ENCODE measurements at regions not wholly inside any gene's neighbourhood (a gene's known extent, or its start where the extent isn't known, plus 50 kb on each side); places are given as distances from the start of the nearest gene placed in this dataset.

DNA sequence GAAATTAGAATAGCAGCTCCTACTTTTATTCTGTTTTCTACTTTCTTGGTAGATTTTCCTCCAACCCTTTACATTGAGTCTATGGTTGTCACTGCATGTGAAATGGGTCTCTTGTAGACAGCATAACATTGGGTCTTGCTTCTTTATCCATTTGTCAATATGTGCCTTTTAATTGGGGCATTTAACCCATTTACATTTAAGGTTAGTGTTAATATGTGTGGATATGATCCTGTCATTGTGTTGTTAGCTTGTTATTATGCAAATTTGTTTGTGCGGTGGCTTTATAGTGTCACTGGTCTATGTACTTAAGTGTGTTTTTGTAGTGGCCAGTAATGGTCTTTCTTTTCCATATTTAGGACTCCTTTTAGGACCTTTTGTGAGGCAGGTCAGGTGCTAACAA is 276.9 kb upstream of the SPHKAP start:
- no peak for TF ChIP-seq POLR2A (IDR thresholded peaks at IDR 0.05)
- no peak for TF ChIP-seq EP300 (IDR thresholded peaks at IDR 0.05)
- TF ChIP-seq, protein P1, sequence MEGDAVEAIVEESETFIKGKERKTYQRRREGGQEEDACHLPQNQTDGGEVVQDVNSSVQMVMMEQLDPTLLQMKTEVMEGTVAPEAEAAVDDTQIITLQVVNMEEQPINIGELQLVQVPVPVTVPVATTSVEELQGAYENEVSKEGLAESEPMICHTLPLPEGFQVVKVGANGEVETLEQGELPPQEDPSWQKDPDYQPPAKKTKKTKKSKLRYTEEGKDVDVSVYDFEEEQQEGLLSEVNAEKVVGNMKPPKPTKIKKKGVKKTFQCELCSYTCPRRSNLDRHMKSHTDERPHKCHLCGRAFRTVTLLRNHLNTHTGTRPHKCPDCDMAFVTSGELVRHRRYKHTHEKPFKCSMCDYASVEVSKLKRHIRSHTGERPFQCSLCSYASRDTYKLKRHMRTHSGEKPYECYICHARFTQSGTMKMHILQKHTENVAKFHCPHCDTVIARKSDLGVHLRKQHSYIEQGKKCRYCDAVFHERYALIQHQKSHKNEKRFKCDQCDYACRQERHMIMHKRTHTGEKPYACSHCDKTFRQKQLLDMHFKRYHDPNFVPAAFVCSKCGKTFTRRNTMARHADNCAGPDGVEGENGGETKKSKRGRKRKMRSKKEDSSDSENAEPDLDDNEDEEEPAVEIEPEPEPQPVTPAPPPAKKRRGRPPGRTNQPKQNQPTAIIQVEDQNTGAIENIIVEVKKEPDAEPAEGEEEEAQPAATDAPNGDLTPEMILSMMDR (IDR thresholded peaks at IDR 0.05), result no peak
- no peak for TF ChIP-seq POLR2AphosphoS5 (IDR thresholded peaks at IDR 0.05)
- DNase-seq, result no peak
- no peaks in the 10 kb centered on the region for H3K4me1 ChIP-seq
- no peaks in the 10 kb centered on the region for H3K36me3 ChIP-seq
- no peak overlapping the region for H3K4me3 ChIP-seq
- peaks cover 0 to 11% (median under 1%) of the 10 kb centered on the region in 4 donors for H3K9me3 ChIP-seq
- intact Hi-C loops (cut with DNase I), result no loop called here
- no peaks in the 10 kb centered on the region for H3K27me3 ChIP-seq
- H3K27ac ChIP-seq, result no peak overlapping the region
- WGBS, 2 donors, result 95 to 98% methylated on average over 1 of the region's 1 CpG

DNA sequence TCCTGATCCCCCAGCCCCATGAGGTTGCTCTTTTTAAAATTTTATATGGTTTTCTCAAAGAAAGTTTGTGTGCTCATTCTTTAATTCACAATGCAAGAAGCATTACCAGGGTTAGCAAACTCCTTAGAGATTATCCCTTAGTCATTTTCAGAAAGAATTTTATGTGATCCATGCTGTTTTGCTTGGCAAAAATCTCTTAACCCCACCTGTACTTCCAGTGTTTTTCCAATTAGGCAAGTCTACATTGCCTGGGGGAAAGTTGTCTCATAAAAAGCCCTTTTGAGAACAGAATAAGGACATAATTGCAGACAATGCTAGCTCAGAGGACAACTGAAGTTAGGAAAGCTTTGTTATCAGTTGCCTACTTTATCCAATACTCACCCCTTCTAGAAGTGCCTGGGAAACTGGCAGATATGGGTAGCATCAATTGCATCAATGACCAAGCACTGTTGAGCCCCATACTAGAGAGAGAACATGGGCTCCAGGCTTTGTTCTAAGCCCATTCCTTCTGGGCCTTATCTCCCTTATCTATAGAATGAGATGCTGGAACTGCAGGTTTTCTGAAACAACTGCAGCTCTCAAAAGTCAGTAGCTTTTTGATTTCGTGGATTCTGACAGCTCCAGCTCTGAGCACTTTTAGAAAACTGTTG is 265.9 kb upstream of the SPHKAP start:
- intact Hi-C loops (cut with DNase I), result no loop called here

DNA sequence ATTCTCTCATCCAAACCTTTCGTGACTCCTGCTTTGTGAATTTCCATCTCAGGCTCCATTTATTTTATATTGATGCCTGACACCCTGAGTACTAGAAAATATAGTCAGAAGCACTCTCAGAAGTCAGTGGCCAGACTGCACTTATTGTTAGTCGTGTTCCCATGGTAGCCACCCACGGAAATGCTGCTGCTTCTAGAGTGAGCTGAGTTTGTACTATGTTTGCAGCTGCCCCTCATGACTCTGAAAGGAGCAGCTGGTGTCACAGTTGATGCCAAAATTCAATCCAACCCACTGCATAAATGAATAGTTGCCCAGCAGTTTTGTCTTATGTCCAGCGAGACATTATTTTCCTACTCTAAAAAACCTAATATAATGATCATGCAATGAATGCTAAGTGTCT is 265.2 kb upstream of the SPHKAP start:
- no peak for DNase-seq
- intact Hi-C loops (cut with DNase I), result no loop called here
- Histone ChIP-seq H3K36me3 (no peaks in the 10 kb centered on the region), H3K27ac (no peak overlapping the region), H3K27me3 (no peaks in the 10 kb centered on the region), H3K4me3 (no peak overlapping the region), H3K4me1 (no peaks in the 10 kb centered on the region), H3K9me3 (no peaks in the 10 kb centered on the region)
- TF ChIP-seq EP300 (IDR thresholded peaks at IDR 0.05) (no peak), POLR2A (IDR thresholded peaks at IDR 0.05) (no peak), POLR2AphosphoS5 (IDR thresholded peaks at IDR 0.05) (no peak)
- TF ChIP-seq, protein P1 (IDR thresholded peaks at IDR 0.05), result no peak
- 74 to 76% methylated on average over 4 of the region's 4 CpGs for WGBS, 2 donors

More for the DNA sequence above, 265.9 kb upstream of the SPHKAP start:
- TF ChIP-seq POLR2A (IDR thresholded peaks at IDR 0.05), result no peak
- TF ChIP-seq EP300 (IDR thresholded peaks at IDR 0.05), result no peak
- TF ChIP-seq POLR2AphosphoS5 (IDR thresholded peaks at IDR 0.05), result no peak
- TF ChIP-seq, protein P1 (IDR thresholded peaks at IDR 0.05), result no peak
- no peak for DNase-seq
- 57 to 75% methylated on average over 1 of the region's 1 CpG for WGBS, 2 donors
- no peaks in the 10 kb centered on the region for H3K4me1 ChIP-seq
- H3K9me3 ChIP-seq, result no peaks in the 10 kb centered on the region
- H3K27me3 ChIP-seq, result no peaks in the 10 kb centered on the region
- no peaks in the 10 kb centered on the region for H3K36me3 ChIP-seq
- no peak overlapping the region for H3K4me3 ChIP-seq
- no peak overlapping the region for H3K27ac ChIP-seq

DNA sequence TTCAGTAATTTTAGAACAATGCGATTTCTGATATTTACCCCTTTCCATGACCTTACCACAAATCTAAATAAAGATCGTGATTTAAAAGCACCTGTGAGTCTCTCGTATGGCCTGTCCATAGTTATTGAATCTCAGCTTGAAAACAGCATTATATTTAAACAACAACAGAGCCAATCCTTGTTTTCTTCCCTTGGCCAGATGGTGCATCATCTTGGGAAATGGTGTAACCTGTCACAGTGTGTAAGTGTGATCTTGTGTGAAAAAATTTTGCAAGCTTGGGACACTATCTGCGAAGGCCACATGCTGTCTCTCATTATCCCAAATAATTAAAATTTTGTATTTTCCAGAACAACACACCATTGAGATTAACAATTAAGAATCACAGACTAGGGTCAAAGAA is 262.7 kb upstream of the SPHKAP start:
- intact Hi-C loops (cut with DNase I), result no loop called here
- TF ChIP-seq EP300 (IDR thresholded peaks at IDR 0.05) (no peak), POLR2A (IDR thresholded peaks at IDR 0.05) (no peak), POLR2AphosphoS5 (IDR thresholded peaks at IDR 0.05) (no peak)
- TF ChIP-seq, protein P1 (IDR thresholded peaks at IDR 0.05), result no peak
- Histone ChIP-seq H3K27ac (no peak overlapping the region), H3K36me3 (no peaks in the 10 kb centered on the region), H3K9me3 (no peaks in the 10 kb centered on the region), H3K27me3 (no peaks in the 10 kb centered on the region), H3K4me3 (no peak overlapping the region), H3K4me1 (no peaks in the 10 kb centered on the region)
- no peak for DNase-seq
- 83 to 86% methylated on average over 4 of the region's 4 CpGs for WGBS, 2 donors

DNA sequence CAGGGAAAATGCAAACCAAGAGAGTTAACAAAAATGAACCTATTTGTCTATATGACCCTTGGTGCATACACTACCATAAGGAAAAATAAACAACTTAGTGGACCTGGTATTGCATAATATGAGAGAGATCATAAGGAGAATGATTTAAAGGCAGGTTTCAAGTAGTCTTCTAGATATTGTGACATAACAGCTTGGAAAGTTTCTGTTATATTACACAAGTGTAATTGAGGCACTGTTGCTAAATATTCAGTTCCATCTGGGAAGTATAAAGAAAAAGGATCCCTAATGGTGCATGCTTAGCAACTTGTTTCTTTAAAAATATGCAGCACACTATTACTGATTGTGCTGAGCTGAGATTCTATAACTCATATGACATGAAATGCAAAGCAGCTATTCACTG is 252.2 kb upstream of the SPHKAP start:
- Histone ChIP-seq H3K4me3 (no peak overlapping the region), H3K4me1 (no peaks in the 10 kb centered on the region), H3K27me3 (no peaks in the 10 kb centered on the region), H3K27ac (no peak overlapping the region), H3K9me3 (no peaks in the 10 kb centered on the region), H3K36me3 (no peaks in the 10 kb centered on the region)
- DNase-seq, result no peak
- intact Hi-C loops (cut with DNase I), result no loop called here
- TF ChIP-seq POLR2AphosphoS5 (IDR thresholded peaks at IDR 0.05) (no peak), EP300 (IDR thresholded peaks at IDR 0.05) (no peak), POLR2A (IDR thresholded peaks at IDR 0.05) (no peak)
- TF ChIP-seq, protein P1 (IDR thresholded peaks at IDR 0.05), result no peak

Data from sigmoid colon (tissue), 6 donors.